HUES64 (cell line): ENCODE measurements at regions not wholly inside any gene's neighbourhood (a gene's known extent, or its start where the extent isn't known, plus 50 kb on each side); places are given as distances from the start of the nearest gene placed in this dataset.

Experiments
- H3K27ac ChIP-seq: 2 replicates; pipeline ENCODE4 v1.7.0; 2013; ENCODE audit warnings: low read depth, low read length, inconsistent platforms
- H3K27me3 ChIP-seq: 2 replicates; pipeline ENCODE4 v1.6.1; 2013; ENCODE audit warnings: mild to moderate bottlenecking, low read length; ENCODE audit not compliant: insufficient read depth
- H3K36me3 ChIP-seq: 2 replicates; pipeline ENCODE4 v1.6.1; 2013; ENCODE audit warnings: mild to moderate bottlenecking, low read length; ENCODE audit not compliant: insufficient read depth
- H3K4me1 ChIP-seq: 2 replicates; pipeline ENCODE4 v1.6.1; 2013; ENCODE audit warnings: mild to moderate bottlenecking, low read length, moderate library complexity; ENCODE audit not compliant: insufficient read depth
- H3K4me3 ChIP-seq: 2 replicates; pipeline ENCODE4 v1.5.1; 2013; ENCODE audit warnings: mild to moderate bottlenecking, low read length, moderate library complexity
- H3K9ac ChIP-seq: 2 replicates; pipeline ENCODE4 v1.6.1; 2013; ENCODE audit warnings: mild to moderate bottlenecking, low read depth, low read length
- H3K9me3 ChIP-seq: 2 replicates; pipeline ENCODE4 v1.6.1; 2013; ENCODE audit warnings: low read depth, low read length; ENCODE audit not compliant: insufficient read depth
- WGBS: fragments of 150-250, 120-280 bp; methylation state at CpG from one replicate; pipeline ENCODE4 v1.1.7; 2013; ENCODE audit warnings: missing lambda C conversion rate; 5-methylcytosine and 5-hydroxymethylcytosine counted together

GRCh38 chr6:102501615-102502014, 1108.1 kb downstream of the GRIK2 start:
- WGBS, result 100% methylated on average over 1 of the region's 1 CpG
- no peak overlapping the region for H3K27ac ChIP-seq
- H3K4me3 ChIP-seq, result no peak overlapping the region
- no peaks in the 10 kb centered on the region for H3K27me3 ChIP-seq
- no peaks in the 10 kb centered on the region for H3K36me3 ChIP-seq
- no peak overlapping the region for H3K9ac ChIP-seq
- peaks cover 15% of the 10 kb centered on the region; the same call in 1 of the 2 replicates for H3K9me3 ChIP-seq
- H3K4me1 ChIP-seq, result no peaks in the 10 kb centered on the region

GRCh38 chr6:102494808-102495207, 1101.3 kb downstream of the GRIK2 start:
- no peaks in the 10 kb centered on the region for H3K9me3 ChIP-seq
- H3K27me3 ChIP-seq, result no peaks in the 10 kb centered on the region
- no peak overlapping the region for H3K4me3 ChIP-seq
- no peak overlapping the region for H3K27ac ChIP-seq
- H3K36me3 ChIP-seq, result no peaks in the 10 kb centered on the region
- 100% methylated on average over 1 of the region's 1 CpG for WGBS
- no peaks in the 10 kb centered on the region for H3K4me1 ChIP-seq
- no peak overlapping the region for H3K9ac ChIP-seq

- Histone ChIP-seq H3K36me3 (no peaks in the 10 kb centered on the region), H3K27me3 (no peaks in the 10 kb centered on the region), H3K27ac (no peak overlapping the region), H3K9ac (no peak overlapping the region), H3K4me1 (no peaks in the 10 kb centered on the region), H3K4me3 (no peak overlapping the region), H3K9me3 (no peaks in the 10 kb centered on the region)
- 94% methylated on average over 4 of the region's 4 CpGs for WGBS
Observed at GRCh38 chr6:102493485-102493884, 1100.0 kb downstream of the GRIK2 start.

- WGBS, result 94% methylated on average over 2 of the region's 2 CpGs
- H3K4me1 ChIP-seq, result no peaks in the 10 kb centered on the region
Observed at GRCh38 chr6:102488729-102489128, 1095.2 kb downstream of the GRIK2 start.

GRCh38 chr6:102485480-102485879, 1092.0 kb downstream of the GRIK2 start:
- Histone ChIP-seq H3K9me3 (no peaks in the 10 kb centered on the region), H3K9ac (no peak overlapping the region), H3K4me3 (no peak overlapping the region), H3K27me3 (no peaks in the 10 kb centered on the region), H3K36me3 (no peaks in the 10 kb centered on the region), H3K4me1 (no peaks in the 10 kb centered on the region), H3K27ac (no peak overlapping the region)
- WGBS, result no CpG with 5 or more reads among the region's 1 CpG

More at GRCh38 chr6:102488729-102489128, 1095.2 kb downstream of the GRIK2 start:
- no peak overlapping the region for H3K27ac ChIP-seq
- H3K27me3 ChIP-seq, result no peaks in the 10 kb centered on the region
- no peak overlapping the region for H3K9ac ChIP-seq
- H3K4me3 ChIP-seq, result no peak overlapping the region
- H3K36me3 ChIP-seq, result no peaks in the 10 kb centered on the region
- no peaks in the 10 kb centered on the region for H3K9me3 ChIP-seq

GRCh38 chr6:102474041-102474807, 1080.7 kb downstream of the GRIK2 start:
- no peak overlapping the region for H3K4me3 ChIP-seq
- no peaks in the 10 kb centered on the region for H3K36me3 ChIP-seq
- peaks cover 10% of the 10 kb centered on the region for H3K27me3 ChIP-seq
- no peaks in the 10 kb centered on the region for H3K9me3 ChIP-seq
- no peak overlapping the region for H3K9ac ChIP-seq
- no peaks in the 10 kb centered on the region for H3K4me1 ChIP-seq
- WGBS, result 91% methylated on average over 6 of the region's 7 CpGs
- no peak overlapping the region for H3K27ac ChIP-seq

- no peak overlapping the region for H3K27ac ChIP-seq
- no peaks in the 10 kb centered on the region for H3K36me3 ChIP-seq
- H3K9me3 ChIP-seq, result no peaks in the 10 kb centered on the region
- H3K4me3 ChIP-seq, result no peak overlapping the region
- no peak overlapping the region for H3K9ac ChIP-seq
- H3K27me3 ChIP-seq, result peaks cover 49% of the 10 kb centered on the region
- WGBS, result 92% methylated on average over 4 of the region's 4 CpGs
- no peaks in the 10 kb centered on the region for H3K4me1 ChIP-seq
Observed at GRCh38 chr6:102458990-102459389, 1065.5 kb downstream of the GRIK2 start.

GRCh38 chr6:102438171-102438570, 1044.7 kb downstream of the GRIK2 start:
- no peaks in the 10 kb centered on the region for H3K4me1 ChIP-seq
- 100% methylated on average over 1 of the region's 1 CpG for WGBS
- no peak overlapping the region for H3K4me3 ChIP-seq
- H3K27ac ChIP-seq, result no peak overlapping the region
- no peak overlapping the region for H3K9ac ChIP-seq
- H3K27me3 ChIP-seq, result no peaks in the 10 kb centered on the region
- no peaks in the 10 kb centered on the region for H3K36me3 ChIP-seq
- no peaks in the 10 kb centered on the region for H3K9me3 ChIP-seq

- Histone ChIP-seq H3K27ac (no peak overlapping the region), H3K4me3 (no peak overlapping the region), H3K27me3 (no peaks in the 10 kb centered on the region), H3K36me3 (no peaks in the 10 kb centered on the region), H3K9me3 (no peaks in the 10 kb centered on the region), H3K4me1 (no peaks in the 10 kb centered on the region), H3K9ac (no peak overlapping the region)
- WGBS, result 92% methylated on average over 4 of the region's 4 CpGs
Observed at GRCh38 chr6:102417368-102417998, 1024.0 kb downstream of the GRIK2 start.

GRCh38 chr6:102415891-102416290, 1022.4 kb downstream of the GRIK2 start:
- no peaks in the 10 kb centered on the region for H3K27me3 ChIP-seq
- no peak overlapping the region for H3K4me3 ChIP-seq
- no peaks in the 10 kb centered on the region for H3K9me3 ChIP-seq
- H3K4me1 ChIP-seq, result no peaks in the 10 kb centered on the region
- H3K9ac ChIP-seq, result no peak overlapping the region
- WGBS, result 92% methylated on average over 1 of the region's 1 CpG
- no peaks in the 10 kb centered on the region for H3K36me3 ChIP-seq
- no peak overlapping the region for H3K27ac ChIP-seq

GRCh38 chr6:102411796-102412195, 1018.3 kb downstream of the GRIK2 start:
- Histone ChIP-seq H3K4me1 (no peaks in the 10 kb centered on the region), H3K36me3 (no peaks in the 10 kb centered on the region), H3K4me3 (no peak overlapping the region), H3K9me3 (no peaks in the 10 kb centered on the region), H3K9ac (no peak overlapping the region), H3K27ac (no peak overlapping the region), H3K27me3 (no peaks in the 10 kb centered on the region)
- WGBS, result 93% methylated on average over 2 of the region's 3 CpGs
